ENCODE measurements at regions not wholly inside any gene's neighbourhood (a gene's known extent, or its start where the extent isn't known, plus 50 kb on each side); places are given as distances from the start of the nearest gene placed in this dataset.
"Not testable (repeated sequence)": the region's sequence is repeated elsewhere in the genome, so short reads cannot be mapped to it uniquely, and the experiment has no call there.

DNA sequence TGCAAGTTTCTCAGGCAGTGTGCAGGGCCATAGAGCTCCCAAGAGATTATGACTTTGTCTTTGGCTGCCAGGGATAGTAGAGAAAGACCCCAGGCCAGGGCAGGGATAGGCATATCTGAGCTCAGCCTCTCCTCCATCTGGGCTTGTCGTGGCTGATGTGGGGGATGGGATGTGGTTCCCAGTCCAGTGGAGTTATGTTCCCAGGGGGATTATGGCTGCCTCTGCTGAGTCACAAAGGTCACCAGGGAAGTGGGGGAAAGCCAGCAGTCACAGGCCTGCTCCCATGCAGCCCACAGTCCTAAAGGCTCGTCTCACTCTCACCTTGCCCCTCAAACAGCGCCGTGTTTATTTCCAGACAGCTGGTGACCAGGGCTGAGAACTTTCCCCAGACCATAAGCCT lies 354.9 kb downstream of the SI start (continued):
- TF ChIP-seq ZNF174 (tag by site-specific recombination; IDR thresholded peaks at IDR 0.05), result no peak
- no peak for TF ChIP-seq REPIN1 (tag by site-specific recombination; IDR thresholded peaks at IDR 0.05; ENCODE audit: low read depth)
- TF ChIP-seq ZNF626 (tag by site-specific recombination; IDR thresholded peaks at IDR 0.05), result no peak
- no peak for TF ChIP-seq ZNF548 (tag by site-specific recombination; IDR thresholded peaks at IDR 0.05)
- no peak for TF ChIP-seq ZNF394 (tag by site-specific recombination; IDR thresholded peaks at IDR 0.05; ENCODE audit: borderline replicate concordance)
- TF ChIP-seq KLF8 (tag by site-specific recombination; IDR thresholded peaks at IDR 0.05), result no peak
- TF ChIP-seq, protein P1, sequence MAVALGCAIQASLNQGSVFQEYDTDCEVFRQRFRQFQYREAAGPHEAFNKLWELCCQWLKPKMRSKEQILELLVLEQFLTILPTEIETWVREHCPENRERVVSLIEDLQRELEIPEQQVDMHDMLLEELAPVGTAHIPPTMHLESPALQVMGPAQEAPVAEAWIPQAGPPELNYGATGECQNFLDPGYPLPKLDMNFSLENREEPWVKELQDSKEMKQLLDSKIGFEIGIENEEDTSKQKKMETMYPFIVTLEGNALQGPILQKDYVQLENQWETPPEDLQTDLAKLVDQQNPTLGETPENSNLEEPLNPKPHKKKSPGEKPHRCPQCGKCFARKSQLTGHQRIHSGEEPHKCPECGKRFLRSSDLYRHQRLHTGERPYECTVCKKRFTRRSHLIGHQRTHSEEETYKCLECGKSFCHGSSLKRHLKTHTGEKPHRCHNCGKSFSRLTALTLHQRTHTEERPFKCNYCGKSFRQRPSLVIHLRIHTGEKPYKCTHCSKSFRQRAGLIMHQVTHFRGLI (tag by site-specific recombination; IDR thresholded peaks at IDR 0.05), result no peak

DNA sequence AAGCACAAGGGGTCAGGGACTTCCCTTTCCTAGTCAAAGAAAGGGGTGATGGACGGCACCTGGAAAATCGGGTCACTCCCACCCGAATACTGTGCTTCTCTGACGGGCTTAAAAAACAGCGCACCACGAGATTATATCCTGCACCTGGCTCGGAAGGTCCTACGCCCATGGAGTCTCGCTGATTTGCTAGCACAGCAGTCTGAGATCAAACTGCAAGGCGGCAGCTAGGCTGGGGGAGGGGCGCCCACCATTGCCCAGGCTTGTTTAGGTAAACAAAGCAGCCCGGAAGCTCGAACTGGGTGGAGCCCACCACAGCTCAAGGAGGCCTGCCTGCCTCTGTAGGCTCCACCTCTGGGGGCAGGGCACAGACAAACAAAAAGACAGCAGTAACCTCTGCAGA lies 375.5 kb downstream of the SI start:
- H3K4me3 ChIP-seq (ENCODE audit: low read depth, low read length); H3K4me1 ChIP-seq (ENCODE audit: control insufficient read depth, insufficient read depth, low read length); H3K9me3 ChIP-seq (ENCODE audit: control insufficient read depth, insufficient read depth, low read depth, low read length); POLR2A ChIA-PET; CTCF ChIA-PET; H3K36me3 ChIP-seq (ENCODE audit: control insufficient read depth in 2 of 2, insufficient read depth in 1 of 2, low read length in 2 of 2); H3K27ac ChIP-seq (ENCODE audit: extremely low read depth, low read depth, low read length): not testable (repeated sequence)

DNA sequence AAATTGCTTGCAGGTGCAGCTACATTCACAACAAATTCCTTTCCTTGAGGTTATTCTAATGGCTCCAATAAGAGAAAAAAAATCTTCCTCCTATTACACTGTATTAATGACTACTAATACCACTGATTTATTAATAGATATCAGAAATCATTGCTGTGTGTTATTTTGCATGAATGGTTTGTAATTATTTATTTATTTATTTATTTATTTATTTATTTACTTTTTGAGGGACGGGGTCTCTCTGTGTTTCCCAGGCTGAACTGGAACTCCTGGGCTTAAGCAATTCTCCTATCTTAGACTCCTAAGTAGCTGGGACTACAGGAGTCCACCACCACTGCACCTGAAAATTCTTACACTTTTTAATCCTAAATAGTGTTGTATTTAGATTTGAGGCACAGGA lies 390.4 kb downstream of the SI start:
- CTCF ChIA-PET, result interaction anchor here (0.6 kb wide), 1 partner anchor 340 kb away, joined by 4 read pairs; no protein-coding TSS in a partner anchor

More for the DNA sequence above, 390.4 kb downstream of the SI start:
- no peaks in the 10 kb centered on the region for H3K4me1 ChIP-seq (ENCODE audit: control insufficient read depth, insufficient read depth, low read length)
- H3K9me3 ChIP-seq (ENCODE audit: control insufficient read depth, insufficient read depth, low read depth, low read length), result no peaks in the 10 kb centered on the region
- no peak overlapping the region for H3K4me3 ChIP-seq (ENCODE audit: low read depth, low read length)
- TF ChIP-seq ZNF555 (tag by site-specific recombination; conservative IDR thresholded peaks at IDR 0.05) (peak; percentile 40; the same call in 1 of the 2 replicates), ZNF211 (tag by site-specific recombination; IDR thresholded peaks at IDR 0.05; ENCODE audit: low read depth) (no peak), ZNF394 (tag by site-specific recombination; IDR thresholded peaks at IDR 0.05; ENCODE audit: borderline replicate concordance) (peak; percentile 50; the same call in 1 of the 2 replicates), ZNF311 (tag by site-specific recombination; IDR thresholded peaks at IDR 0.05; ENCODE audit: borderline replicate concordance) (no peak), ZNF426 (tag by site-specific recombination; IDR thresholded peaks at IDR 0.05) (peak; percentile 57), ZNF837 (tag by site-specific recombination; IDR thresholded peaks at IDR 0.05) (no peak), TCF7L2 (IDR thresholded peaks at IDR 0.05; ENCODE audit: borderline replicate concordance, low read depth, low read length) (no peak), ZNF623 (tag by site-specific recombination; IDR thresholded peaks at IDR 0.05) (peak; percentile 28; the same call in 1 of the 2 replicates), ZNF202 (tag by site-specific recombination; IDR thresholded peaks at IDR 0.05; ENCODE audit: borderline replicate concordance) (peak; percentile 37; the same call in 1 of the 2 replicates), ZNF138 (tag by site-specific recombination; IDR thresholded peaks at IDR 0.05; ENCODE audit: borderline replicate concordance) (no peak), ZNF670 (tag by site-specific recombination; IDR thresholded peaks at IDR 0.05; ENCODE audit: low read depth) (no peak), ZNF274 (IDR thresholded peaks at IDR 0.05; ENCODE audit: low read length) (no peak), ZNF274 (tag by site-specific recombination; IDR thresholded peaks at IDR 0.05; ENCODE audit: borderline replicate concordance) (no peak), ZNF37A (tag by site-specific recombination; IDR thresholded peaks at IDR 0.05) (no peak), ZNF140 (tag by site-specific recombination; IDR thresholded peaks at IDR 0.05) (peak; percentile 53; the same call in 1 of the 2 replicates), ZFP69B (tag by site-specific recombination; IDR thresholded peaks at IDR 0.05) (no peak)
- TF ChIP-seq, protein P2, sequence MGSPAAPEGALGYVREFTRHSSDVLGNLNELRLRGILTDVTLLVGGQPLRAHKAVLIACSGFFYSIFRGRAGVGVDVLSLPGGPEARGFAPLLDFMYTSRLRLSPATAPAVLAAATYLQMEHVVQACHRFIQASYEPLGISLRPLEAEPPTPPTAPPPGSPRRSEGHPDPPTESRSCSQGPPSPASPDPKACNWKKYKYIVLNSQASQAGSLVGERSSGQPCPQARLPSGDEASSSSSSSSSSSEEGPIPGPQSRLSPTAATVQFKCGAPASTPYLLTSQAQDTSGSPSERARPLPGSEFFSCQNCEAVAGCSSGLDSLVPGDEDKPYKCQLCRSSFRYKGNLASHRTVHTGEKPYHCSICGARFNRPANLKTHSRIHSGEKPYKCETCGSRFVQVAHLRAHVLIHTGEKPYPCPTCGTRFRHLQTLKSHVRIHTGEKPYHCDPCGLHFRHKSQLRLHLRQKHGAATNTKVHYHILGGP (tag by site-specific recombination; IDR thresholded peaks at IDR 0.05), result no peak
- TF ChIP-seq, protein P3, sequence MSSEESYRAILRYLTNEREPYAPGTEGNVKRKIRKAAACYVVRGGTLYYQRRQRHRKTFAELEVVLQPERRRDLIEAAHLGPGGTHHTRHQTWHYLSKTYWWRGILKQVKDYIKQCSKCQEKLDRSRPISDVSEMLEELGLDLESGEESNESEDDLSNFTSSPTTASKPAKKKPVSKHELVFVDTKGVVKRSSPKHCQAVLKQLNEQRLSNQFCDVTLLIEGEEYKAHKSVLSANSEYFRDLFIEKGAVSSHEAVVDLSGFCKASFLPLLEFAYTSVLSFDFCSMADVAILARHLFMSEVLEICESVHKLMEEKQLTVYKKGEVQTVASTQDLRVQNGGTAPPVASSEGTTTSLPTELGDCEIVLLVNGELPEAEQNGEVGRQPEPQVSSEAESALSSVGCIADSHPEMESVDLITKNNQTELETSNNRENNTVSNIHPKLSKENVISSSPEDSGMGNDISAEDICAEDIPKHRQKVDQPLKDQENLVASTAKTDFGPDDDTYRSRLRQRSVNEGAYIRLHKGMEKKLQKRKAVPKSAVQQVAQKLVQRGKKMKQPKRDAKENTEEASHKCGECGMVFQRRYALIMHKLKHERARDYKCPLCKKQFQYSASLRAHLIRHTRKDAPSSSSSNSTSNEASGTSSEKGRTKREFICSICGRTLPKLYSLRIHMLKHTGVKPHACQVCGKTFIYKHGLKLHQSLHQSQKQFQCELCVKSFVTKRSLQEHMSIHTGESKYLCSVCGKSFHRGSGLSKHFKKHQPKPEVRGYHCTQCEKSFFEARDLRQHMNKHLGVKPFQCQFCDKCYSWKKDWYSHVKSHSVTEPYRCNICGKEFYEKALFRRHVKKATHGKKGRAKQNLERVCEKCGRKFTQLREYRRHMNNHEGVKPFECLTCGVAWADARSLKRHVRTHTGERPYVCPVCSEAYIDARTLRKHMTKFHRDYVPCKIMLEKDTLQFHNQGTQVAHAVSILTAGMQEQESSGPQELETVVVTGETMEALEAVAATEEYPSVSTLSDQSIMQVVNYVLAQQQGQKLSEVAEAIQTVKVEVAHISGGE (tag by site-specific recombination; conservative IDR thresholded peaks at IDR 0.05; ENCODE audit: low read depth), result peak; percentile 43; the same call in 1 of the 2 replicates
- POLR2A ChIA-PET, result no interaction called here
- H3K36me3 ChIP-seq (ENCODE audit: control insufficient read depth in 2 of 2, insufficient read depth in 1 of 2, low read length in 2 of 2), result no peaks in the 10 kb centered on the region
- no peak overlapping the region for H3K27ac ChIP-seq (ENCODE audit: extremely low read depth, low read depth, low read length)

Measured in HEK293 (cell line).